Myocyte (in vitro differentiated cells): ENCODE measurements at regions not wholly inside any gene's neighbourhood (a gene's known extent, or its start where the extent isn't known, plus 50 kb on each side); places are given as distances from the start of the nearest gene placed in this dataset.

Experiments used
- DNase-seq: peaks from one replicate; pipeline ENCODE4 v3.0.0-alpha.2; 2012; ENCODE audit warnings: low read depth

- DNase-seq, result no peak
Measured at GRCh38 chr7:49247759-49248158, 323.4 kb downstream of the CDC14C start.

DNA sequence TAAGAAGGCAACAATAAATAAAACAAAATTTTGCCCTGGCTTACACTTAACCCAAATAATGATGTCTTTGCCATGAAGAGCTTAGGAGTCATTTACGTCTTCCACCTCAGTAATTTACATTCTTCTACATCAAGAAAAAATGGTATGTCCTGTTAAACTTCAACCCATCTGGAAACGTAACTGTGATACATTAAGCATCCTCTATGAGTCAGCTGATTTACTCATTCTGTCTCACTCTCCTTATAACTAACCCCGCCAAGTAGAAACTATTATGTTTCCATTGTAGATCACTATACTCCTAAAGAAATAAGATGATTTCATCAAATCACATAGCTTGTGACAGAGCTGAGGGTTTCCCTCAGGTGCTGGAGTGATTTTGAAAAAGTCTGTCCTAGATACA is 330.7 kb downstream of the CDC14C start:
- DNase-seq, result no peak

GRCh38 chr7:49260538-49260937 is 336.2 kb downstream of the CDC14C start:
- no peak for DNase-seq

DNA sequence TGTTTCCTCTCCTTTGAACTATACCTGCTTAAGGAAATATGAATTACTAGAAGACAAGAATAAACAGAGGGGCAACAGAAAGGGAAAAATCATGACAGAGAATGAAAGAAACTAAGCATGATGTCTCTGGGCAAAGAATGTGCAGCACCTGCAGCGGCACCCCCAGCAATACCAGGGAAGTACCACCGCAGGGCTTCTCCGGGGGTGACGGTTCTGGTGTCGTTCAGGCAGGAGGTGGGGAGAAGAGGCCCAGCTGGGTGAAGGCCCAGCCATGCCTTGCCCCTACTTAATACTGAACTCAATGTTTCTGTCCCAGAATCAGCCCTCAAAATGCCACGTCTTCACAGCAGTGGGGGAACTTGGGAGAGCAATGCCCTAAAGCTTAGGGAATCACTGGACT is 337.6 kb downstream of the CDC14C start:
- DNase-seq, result no peak

DNA sequence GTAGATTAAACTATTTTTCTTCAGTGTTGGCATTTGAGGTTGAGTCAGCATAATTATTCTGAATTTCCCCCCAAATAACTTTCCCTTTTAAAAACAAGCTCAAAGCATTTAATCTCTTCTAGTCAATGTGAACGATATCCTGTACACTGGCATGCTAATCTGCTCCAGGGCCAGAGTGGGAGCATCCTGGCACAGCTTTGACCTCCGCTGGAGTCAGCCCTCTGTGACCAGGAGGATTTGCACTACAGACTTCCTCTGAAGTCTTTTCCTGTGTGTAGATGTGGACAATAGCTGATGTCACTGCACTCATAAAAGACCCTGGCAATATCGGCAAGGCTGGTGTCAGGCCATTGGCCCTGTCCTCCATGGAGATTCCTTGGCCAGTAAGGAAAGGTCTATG is 340.2 kb downstream of the CDC14C start:
- no peak for DNase-seq

- no peak for DNase-seq
Measured at GRCh38 chr7:49273897-49274296, 349.6 kb downstream of the CDC14C start.

- no peak for DNase-seq
Measured at GRCh38 chr7:49279891-49280290, 355.5 kb downstream of the CDC14C start.

DNA sequence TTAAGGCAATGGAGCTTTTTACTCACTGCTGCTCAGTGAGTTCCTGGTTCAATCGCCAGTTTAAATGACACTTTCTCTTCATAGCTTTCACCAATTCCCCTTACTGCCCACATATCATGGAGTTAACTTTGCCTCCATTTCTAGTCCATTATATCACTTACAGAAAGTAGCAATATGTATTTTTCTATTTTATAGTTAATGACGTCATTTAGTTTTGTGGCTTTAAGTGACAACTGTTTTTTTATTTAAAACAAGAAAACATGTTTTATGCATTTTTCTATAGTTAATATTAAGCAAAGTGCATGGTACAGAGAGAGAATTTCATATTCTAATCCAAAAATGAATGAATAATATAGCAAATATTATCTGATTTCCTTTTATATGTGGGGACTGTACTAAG is 363.3 kb downstream of the CDC14C start:
- DNase-seq, result no peak

DNA sequence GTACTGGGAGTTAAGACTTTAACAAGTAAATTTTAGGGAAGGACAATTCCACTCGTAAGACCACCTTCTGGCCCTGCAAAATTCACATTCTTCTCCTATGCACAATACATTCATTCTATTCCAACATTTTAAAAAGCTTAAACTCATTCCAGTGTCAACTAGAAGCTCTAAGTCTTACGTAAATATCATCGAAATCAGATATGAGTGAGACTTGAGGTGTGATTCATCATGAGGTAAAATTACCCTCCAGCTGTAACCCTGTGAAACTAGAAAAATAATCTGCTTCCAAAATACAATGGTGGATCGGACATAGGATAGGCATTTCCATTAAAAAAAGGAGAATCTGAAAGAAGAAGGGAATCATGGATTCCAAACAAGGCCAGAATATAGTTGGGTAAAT is 370.3 kb downstream of the CDC14C start:
- no peak for DNase-seq

GRCh38 chr7:49295146-49295545 is 370.8 kb downstream of the CDC14C start:
- peak; percentile 13 for DNase-seq

DNA sequence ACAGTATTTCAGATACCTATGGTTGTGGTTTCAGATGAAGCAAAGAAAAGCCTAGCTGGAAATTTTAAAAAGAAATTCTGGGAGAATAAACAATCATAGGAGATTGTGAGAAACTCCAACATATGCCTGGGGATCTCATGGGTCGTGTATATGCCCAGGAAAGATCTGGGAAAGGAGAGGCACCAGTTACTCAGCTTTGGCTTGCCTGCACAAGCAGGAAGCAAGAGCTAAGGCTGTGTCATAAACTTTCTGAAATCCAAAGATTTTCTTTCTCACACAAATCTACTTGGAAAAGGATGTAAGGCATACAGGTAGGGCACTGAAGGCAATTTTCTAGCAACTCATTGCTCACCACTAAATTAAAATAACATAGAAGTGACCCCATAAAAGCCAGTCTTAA is 373.6 kb downstream of the CDC14C start:
- DNase-seq, result no peak

GRCh38 chr7:49308787-49309186 is 384.4 kb downstream of the CDC14C start:
- DNase-seq, result no peak

- DNase-seq, result no peak
Measured at GRCh38 chr7:49320083-49320482, 395.7 kb downstream of the CDC14C start.

DNA sequence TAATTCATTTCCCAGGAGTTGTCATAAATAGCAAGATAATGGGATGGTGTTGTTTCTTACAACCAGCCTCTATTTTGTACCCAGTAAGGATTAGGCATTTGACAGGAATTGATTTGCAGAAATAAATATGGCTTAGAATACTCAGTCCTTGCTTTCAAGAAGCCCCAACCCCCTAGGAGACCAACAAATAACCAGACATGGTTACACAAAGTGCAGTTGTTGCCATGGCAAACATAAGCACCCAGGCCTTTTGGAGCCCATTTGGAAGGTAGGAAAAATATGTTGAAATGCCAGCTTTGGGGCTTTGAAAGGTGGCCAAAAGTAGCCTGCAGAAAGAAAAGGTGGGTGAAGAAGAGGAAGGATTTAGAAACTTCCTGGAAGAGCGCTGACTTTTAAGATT is 397.5 kb downstream of the CDC14C start:
- no peak for DNase-seq

DNA sequence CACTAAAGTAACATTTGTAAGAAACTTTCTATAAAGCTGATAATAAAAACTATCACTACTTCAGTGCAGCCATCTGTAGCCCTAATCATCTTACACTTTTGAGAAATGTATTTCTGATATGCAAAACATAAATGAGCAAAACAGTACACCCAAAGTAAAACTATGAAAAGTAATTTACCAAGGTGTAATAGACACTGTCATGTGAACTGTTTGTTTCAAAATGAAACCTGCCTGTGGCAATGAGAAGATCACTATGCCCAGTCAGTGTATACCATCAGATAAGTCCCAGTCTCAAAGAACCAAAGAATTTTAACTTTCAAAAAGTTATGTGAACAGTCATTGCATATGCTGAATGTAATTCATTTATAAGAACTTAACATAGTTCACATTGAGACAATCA is 398.1 kb downstream of the CDC14C start:
- DNase-seq, result no peak

GRCh38 chr7:49324040-49324439 is 399.7 kb downstream of the CDC14C start:
- DNase-seq, result no peak

DNA sequence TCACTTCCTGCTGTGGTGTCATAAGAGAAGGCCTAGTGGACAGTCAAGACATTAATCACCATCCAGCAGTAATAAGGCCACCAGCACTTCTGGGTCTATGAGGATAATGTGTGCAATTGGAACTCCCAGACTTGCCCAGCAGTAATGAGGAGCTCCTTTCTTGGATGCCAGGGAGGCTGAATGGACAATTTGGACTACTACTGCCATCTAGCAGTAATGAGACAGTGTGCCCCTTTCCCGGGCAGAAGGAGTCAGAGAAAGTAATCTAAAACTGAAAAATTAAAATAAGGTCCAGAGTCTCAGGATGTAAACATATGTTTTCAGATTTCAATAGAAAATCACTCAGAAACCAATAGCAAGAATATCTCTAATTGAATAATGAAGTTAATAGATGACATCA is 400.4 kb downstream of the CDC14C start:
- DNase-seq, result no peak

DNA sequence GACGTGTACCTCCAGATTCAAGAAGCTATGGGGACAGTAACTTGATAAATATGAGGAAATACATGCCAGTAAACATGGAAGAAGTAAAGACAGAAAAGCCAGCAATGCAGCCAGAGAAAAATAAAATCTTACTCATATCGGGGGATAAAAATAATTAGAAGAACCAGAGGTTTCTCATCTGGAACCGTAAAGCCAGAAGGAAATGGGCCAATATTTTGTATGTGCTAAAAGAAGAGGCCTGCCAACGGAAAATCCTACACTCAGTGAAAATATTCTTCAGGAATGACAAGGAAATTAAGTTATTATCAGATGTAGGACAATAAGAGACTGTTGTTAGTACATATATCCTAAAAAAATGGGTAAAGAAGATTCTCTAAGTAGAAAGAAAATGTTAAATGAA is 401.2 kb downstream of the CDC14C start:
- no peak for DNase-seq

- DNase-seq, result no peak
Measured at GRCh38 chr7:49327155-49327554, 402.8 kb downstream of the CDC14C start.

- no peak for DNase-seq
Measured at GRCh38 chr7:49333180-49333881, 409.0 kb downstream of the CDC14C start.

- DNase-seq, result no peak
Measured at GRCh38 chr7:49341849-49342248, 417.5 kb downstream of the CDC14C start.

GRCh38 chr7:49344556-49344955 is 420.2 kb downstream of the CDC14C start:
- no peak for DNase-seq

DNA sequence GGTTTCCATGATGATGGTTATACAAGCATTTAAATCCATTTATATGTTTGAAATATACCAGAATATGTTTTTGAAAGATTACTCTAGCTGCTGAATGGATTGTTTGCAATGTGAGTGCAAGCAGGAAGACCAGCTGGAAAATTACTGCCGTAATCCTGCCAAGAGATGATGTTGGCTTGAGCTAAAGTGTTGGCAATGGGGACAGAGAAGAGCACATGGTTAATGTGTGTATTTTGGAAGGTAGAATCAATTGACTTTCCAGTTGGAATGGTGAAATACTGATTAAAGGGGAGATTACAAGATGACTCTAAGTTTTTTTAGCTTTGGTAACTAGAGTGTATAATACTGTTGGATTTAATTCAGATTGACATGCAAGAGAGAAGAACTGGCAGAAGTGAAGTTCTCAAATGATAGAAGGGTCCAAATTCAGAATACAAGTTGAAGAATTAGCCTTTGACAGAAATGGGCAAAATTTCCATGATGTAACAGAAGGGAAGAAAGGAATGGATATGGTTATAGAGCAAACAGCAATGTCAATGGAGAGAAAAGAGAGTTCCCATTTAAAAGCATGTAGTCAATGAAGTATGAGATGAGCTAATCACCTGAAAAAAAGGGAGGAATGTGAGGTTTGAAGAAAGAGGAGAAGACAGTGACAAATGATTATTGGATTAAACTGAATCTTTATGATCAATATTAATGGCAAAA is 422.0 kb downstream of the CDC14C start:
- DNase-seq, result no peak
